NCI-H2081 (cell line): ENCODE measurements at regions not wholly inside any gene's neighbourhood (a gene's known extent, or its start where the extent isn't known, plus 50 kb on each side); places are given as distances from the start of the nearest gene placed in this dataset.

Source experiments
- DNase-seq, 2 experiments: peaks; one replicate each; lab custom pipeline; 2025; lab: John Stamatoyannopoulos, UW

- no peak for DNase-seq
These were observed 368.2 kb upstream of the NR3C2 start for GRCh38 chr4:148810461-148810860.

- no peak for DNase-seq
These were observed 366.2 kb upstream of the NR3C2 start for GRCh38 chr4:148808416-148808815.

DNA sequence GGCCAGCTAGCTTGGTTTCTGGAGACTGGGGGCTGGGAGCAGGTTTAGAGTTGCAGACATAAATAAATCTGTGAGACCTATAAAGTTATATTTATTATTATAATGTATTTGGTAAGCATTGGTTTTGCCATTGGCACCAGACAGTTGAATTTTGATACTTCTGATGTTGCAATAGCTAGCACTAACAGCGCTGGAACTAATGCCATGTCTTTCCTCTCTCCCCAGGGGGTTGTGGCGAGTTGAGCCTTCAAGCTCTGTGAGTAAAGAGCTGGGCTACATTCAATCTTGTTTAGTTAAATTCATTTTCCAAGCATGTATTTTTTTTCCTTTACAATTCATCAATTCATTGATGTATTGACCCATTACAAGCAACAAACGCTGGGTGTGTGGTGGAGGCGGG is 358.7 kb upstream of the NR3C2 start:
- DNase-seq, result no peak

DNA sequence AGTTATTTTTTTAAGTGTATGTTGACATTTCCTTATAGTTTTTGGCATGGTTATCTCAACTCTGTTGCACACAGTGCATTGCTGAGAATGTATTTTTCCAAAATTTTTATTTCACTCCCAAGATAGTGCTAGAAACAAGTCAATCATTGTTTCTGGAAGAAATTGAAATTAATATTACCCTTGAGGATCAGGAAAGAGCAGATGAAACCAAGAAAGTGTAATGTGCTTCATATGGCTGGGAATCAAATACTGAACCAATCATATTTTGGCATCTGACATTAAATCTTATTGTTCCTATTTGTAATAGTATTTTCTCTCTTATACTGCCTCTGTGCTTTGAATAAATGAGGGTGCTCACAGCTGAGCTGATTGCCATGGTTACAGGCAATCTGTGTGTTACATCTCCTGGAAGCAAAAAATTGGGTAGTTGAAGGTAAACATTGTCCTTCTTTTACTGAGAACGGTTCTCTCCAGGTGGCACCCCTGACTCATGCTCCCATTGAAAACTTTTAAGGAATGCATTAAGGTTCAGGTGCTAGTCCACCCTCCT is 358.2 kb upstream of the NR3C2 start:
- no peak for DNase-seq

GRCh38 chr4:148795156-148795864 is 353.1 kb upstream of the NR3C2 start:
- no peak for DNase-seq

- no peak for DNase-seq
These were observed 351.0 kb upstream of the NR3C2 start for GRCh38 chr4:148793221-148793620.

DNA sequence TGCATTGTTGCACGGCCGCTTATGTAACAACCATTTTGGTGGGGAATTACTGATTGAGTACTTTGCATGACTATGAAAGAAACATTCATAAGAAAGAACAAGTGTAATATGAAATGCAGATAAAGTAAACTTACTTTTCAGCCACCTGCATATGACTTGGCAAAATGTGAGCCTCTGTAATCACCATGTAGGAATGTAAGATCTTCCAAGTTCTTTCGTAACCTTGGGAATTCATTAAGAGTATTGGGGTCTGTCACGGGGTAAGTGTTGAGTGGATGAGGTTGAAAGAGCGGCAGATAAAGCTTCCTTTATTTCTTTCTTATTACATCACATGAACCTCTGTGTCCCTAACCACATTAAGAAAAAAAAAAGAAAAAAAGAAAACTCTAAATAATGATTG is 348.5 kb upstream of the NR3C2 start:
- DNase-seq, result no peak

- DNase-seq, result no peak
These were observed 348.0 kb upstream of the NR3C2 start for GRCh38 chr4:148790246-148790645.

GRCh38 chr4:148787831-148788477 is 345.7 kb upstream of the NR3C2 start:
- DNase-seq, result no peak

DNA sequence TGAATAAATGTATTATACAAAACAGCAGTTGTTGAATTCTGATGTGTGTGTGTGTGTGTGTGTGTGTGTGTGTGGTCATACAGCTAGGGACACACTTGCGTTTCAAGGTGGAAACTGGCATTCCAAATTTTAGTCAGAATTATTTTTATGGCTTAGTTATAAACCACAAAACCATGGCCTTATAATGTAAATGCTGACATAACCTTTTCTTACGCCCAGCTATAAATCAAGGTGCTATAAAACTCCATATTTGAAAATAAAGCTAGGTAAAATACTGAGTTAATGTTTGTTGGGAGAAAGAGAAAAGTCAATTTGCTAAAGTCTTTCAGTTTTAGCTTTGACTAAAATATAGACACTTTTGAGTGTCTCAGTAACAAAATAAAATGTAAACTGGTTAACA is 345.1 kb upstream of the NR3C2 start:
- DNase-seq, result no peak

DNA sequence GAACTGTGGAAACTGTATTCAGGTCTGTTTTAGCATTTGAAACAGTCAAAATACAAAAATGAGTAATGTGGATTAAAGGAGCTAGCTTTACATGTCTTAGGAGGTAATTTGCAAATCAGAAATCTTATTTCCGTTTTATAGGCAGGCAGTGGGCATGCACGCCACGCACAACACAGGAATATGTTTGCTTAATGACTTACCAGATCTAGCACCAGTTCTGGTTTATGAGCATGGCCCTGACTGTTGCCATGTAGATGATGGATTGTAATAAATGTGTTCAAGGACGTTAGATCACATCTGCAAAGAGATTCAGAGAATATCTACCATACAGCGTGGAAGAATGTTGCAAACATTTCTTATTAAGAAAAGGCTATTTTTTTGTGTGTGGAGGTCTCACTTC is 344.5 kb upstream of the NR3C2 start:
- DNase-seq, result no peak

- DNase-seq, result no peak
These were observed 340.1 kb upstream of the NR3C2 start for GRCh38 chr4:148782284-148782683.

- DNase-seq, result no peak
These were observed 338.3 kb upstream of the NR3C2 start for GRCh38 chr4:148780426-148781005.

GRCh38 chr4:148779771-148780170 is 337.6 kb upstream of the NR3C2 start:
- no peak for DNase-seq

- DNase-seq, result no peak
These were observed 336.9 kb upstream of the NR3C2 start for GRCh38 chr4:148778980-148779675.

GRCh38 chr4:148776941-148777340 is 334.7 kb upstream of the NR3C2 start:
- no peak for DNase-seq

- DNase-seq, result no peak
These were observed 331.9 kb upstream of the NR3C2 start for GRCh38 chr4:148774134-148774533.

DNA sequence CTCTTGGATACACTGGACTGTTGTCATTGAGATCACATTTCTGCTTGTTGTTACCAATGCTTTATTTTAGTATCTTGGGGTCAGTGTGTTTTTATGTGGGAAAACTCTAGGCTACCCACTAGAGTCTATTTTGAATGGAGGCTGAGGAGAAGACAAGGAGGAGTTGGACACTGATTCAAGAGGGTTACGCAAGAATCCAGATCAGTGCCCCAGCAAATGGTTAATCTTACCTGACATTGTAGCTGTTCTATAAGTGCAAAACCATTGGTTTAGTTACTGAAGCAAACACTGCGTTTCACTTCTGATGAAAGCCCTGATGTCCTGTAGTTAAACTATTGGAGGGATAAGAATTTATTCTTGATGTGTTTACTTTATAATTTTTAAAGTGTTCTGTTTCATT is 331.1 kb upstream of the NR3C2 start:
- DNase-seq, result no peak

GRCh38 chr4:148770848-148771247 is 328.6 kb upstream of the NR3C2 start:
- DNase-seq, result no peak

GRCh38 chr4:148770377-148770776 is 328.2 kb upstream of the NR3C2 start:
- DNase-seq, result no peak

GRCh38 chr4:148764720-148765119 is 322.5 kb upstream of the NR3C2 start:
- DNase-seq, result no peak

GRCh38 chr4:148757171-148757570 is 315.0 kb upstream of the NR3C2 start:
- no peak for DNase-seq

DNA sequence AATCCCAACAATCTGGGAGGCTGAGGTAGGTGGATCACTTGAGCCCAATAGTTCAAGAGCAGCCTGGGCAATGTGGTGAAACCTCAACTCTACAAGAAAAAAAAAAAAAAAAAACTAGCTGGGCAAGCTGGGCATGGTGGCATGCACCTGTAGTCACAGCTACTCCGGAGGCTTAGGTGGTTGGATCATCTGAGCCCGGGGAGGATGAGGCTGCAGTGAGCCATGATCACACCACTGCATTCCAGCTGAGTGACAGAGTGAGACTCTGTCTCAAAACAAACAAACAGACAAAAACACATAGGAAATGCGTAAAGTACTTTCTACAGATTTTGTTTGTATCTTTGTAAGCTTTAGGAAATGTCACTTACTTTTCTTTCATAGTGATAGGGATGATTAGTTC is 307.2 kb upstream of the NR3C2 start:
- no peak for DNase-seq
